Hepatocyte (in vitro differentiated cells): ENCODE measurements at regions not wholly inside any gene's neighbourhood (a gene's known extent, or its start where the extent isn't known, plus 50 kb on each side); places are given as distances from the start of the nearest gene placed in this dataset.

ENCODE experiments used
- DNase-seq: peaks from one replicate; pipeline ENCODE4 v3.0.0-alpha.2; 2016; ENCODE audit warnings: low spot score
- H2AFZ ChIP-seq: fragments of 200-600 bp; sonication (generic); 2 replicates; pipeline ENCODE4 v1.6.0; 2016; ENCODE audit warnings: antibody characterized with exemption, mild to moderate bottlenecking
- H3K27ac ChIP-seq: fragments of 200-600 bp; sonication (generic); 2 replicates; pipeline ENCODE4 v1.5.1; 2016; ENCODE audit warnings: mild to moderate bottlenecking
- H3K27me3 ChIP-seq: fragments of 200-600 bp; sonication (generic); 2 replicates; pipeline ENCODE4 v1.6.1; 2016
- H3K36me3 ChIP-seq: fragments of 200-600 bp; sonication (generic); replicated peaks from 2 replicates; pipeline ENCODE4 v1.5.1; 2016; ENCODE audit warnings: low read depth; ENCODE audit not compliant: insufficient read depth
- H3K4me1 ChIP-seq: fragments of 200-600 bp; sonication (generic); 2 replicates; pipeline ENCODE4 v1.5.1; 2016; ENCODE audit warnings: mild to moderate bottlenecking, moderate library complexity; ENCODE audit not compliant: insufficient read depth
- H3K4me2 ChIP-seq: fragments of 200-600 bp; sonication (generic); 2 replicates; pipeline ENCODE4 v1.6.0; 2016
- H3K4me3 ChIP-seq: fragments of 200-600 bp; sonication (generic); 2 replicates; pipeline ENCODE4 v1.5.1; 2016; ENCODE audit warnings: mild to moderate bottlenecking
- H3K79me2 ChIP-seq: fragments of 200-600 bp; sonication (generic); 2 replicates; pipeline ENCODE4 v1.6.0; 2017; ENCODE audit warnings: mild to moderate bottlenecking
- H3K9me2 ChIP-seq: fragments of 200-600 bp; sonication (generic); replicated peaks from 2 replicates; pipeline ENCODE4 v1.6.0; 2017; ENCODE audit warnings: mild to moderate bottlenecking; ENCODE audit not compliant: insufficient read depth
- H3K9me3 ChIP-seq: fragments of 200-600 bp; sonication (generic); 2 replicates; pipeline ENCODE4 v1.5.1; 2016; ENCODE audit warnings: low read depth, mild to moderate bottlenecking
- H4K20me1 ChIP-seq: fragments of 200-600 bp; sonication (generic); 2 replicates; pipeline ENCODE4 v1.6.0; 2016; ENCODE audit warnings: mild to moderate bottlenecking; ENCODE audit not compliant: insufficient read depth, poor library complexity, severe bottlenecking
- EZH2 ChIP-seq: fragments of 200-600 bp; sonication (generic); IDR thresholded peaks from 2 replicates; pipeline ENCODE4 v1.6.1; 2016; ENCODE audit warnings: antibody characterized with exemption, mild to moderate bottlenecking, borderline replicate concordance
- EZH2phosphoT487 ChIP-seq: fragments of 200-600 bp; sonication (generic); IDR thresholded peaks from one replicate; pipeline ENCODE4 v1.6.1; 2018; ENCODE audit warnings: antibody characterized with exemption, mild to moderate bottlenecking, low read depth, moderate library complexity; ENCODE audit not compliant: unreplicated experiment, severe bottlenecking
- WGBS: methylation state at CpG from one replicate; pipeline ENCODE4 v1.1.6; 2016; ENCODE audit warnings: low lambda C conversion rate; ENCODE audit errors: missing lambda C conversion rate; 5-methylcytosine and 5-hydroxymethylcytosine counted together
- TF ChIP-seq, protein P1 (sequence below): fragments of 200-600 bp; sonication (generic); IDR thresholded peaks from 2 replicates; pipeline ENCODE4 v1.5.1; 2016; ENCODE audit warnings: antibody characterized with exemption, mild to moderate bottlenecking; ENCODE audit not compliant: poor library complexity

- H3K36me3 ChIP-seq = no peaks in the 10 kb centered on the region
- H3K79me2 ChIP-seq = no peaks in the 10 kb centered on the region
- H3K4me2 ChIP-seq = no peak overlapping the region
- WGBS = 74% methylated on average over 3 of the region's 3 CpGs
- H3K27ac ChIP-seq = no peak overlapping the region
- no peak overlapping the region for H3K4me3 ChIP-seq
- no peaks in the 10 kb centered on the region for H3K9me3 ChIP-seq
- no peaks in the 10 kb centered on the region for H3K4me1 ChIP-seq
- H2AFZ ChIP-seq = no peak overlapping the region
- H4K20me1 ChIP-seq = no peaks in the 10 kb centered on the region
- DNase-seq = no peak
- TF ChIP-seq EZH2phosphoT487 (no peak), EZH2 (no peak)
- TF ChIP-seq, protein P1, sequence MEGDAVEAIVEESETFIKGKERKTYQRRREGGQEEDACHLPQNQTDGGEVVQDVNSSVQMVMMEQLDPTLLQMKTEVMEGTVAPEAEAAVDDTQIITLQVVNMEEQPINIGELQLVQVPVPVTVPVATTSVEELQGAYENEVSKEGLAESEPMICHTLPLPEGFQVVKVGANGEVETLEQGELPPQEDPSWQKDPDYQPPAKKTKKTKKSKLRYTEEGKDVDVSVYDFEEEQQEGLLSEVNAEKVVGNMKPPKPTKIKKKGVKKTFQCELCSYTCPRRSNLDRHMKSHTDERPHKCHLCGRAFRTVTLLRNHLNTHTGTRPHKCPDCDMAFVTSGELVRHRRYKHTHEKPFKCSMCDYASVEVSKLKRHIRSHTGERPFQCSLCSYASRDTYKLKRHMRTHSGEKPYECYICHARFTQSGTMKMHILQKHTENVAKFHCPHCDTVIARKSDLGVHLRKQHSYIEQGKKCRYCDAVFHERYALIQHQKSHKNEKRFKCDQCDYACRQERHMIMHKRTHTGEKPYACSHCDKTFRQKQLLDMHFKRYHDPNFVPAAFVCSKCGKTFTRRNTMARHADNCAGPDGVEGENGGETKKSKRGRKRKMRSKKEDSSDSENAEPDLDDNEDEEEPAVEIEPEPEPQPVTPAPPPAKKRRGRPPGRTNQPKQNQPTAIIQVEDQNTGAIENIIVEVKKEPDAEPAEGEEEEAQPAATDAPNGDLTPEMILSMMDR = no peak
- no peaks in the 10 kb centered on the region for H3K27me3 ChIP-seq
- H3K9me2 ChIP-seq = no peaks in the 10 kb centered on the region
Measured at GRCh38 chr3:191963182-191963581, 502.2 kb downstream of the PYDC2 start.

DNA sequence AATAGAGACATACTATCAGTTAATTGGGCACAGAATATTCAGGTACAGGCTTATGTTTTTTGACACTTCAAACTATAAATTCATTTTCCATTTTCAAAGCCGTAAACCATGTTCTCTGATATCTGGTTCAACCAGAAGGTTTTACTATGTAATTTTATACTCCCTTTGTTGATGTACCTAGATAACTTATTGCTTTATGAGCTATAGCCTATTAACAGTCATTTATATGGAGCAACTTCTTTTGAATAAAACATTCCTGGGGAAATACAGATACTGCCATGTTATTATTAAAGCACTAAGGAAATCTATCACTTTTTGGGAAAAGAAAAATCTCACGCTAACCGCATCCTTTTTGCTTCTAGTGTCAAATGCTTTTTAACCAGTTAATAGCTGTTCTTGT, 505.6 kb downstream of the PYDC2 start:
- Histone ChIP-seq H3K79me2 (no peaks in the 10 kb centered on the region), H3K4me1 (no peaks in the 10 kb centered on the region), H2AFZ (no peak overlapping the region), H4K20me1 (no peaks in the 10 kb centered on the region), H3K4me2 (no peak overlapping the region), H3K27ac (no peak overlapping the region), H3K4me3 (no peak overlapping the region), H3K9me2 (no peaks in the 10 kb centered on the region), H3K27me3 (no peaks in the 10 kb centered on the region), H3K9me3 (no peaks in the 10 kb centered on the region), H3K36me3 (no peaks in the 10 kb centered on the region)
- TF ChIP-seq, protein P1 = no peak
- no peak for TF ChIP-seq EZH2phosphoT487
- TF ChIP-seq EZH2 = no peak
- WGBS = 68% methylated on average over 3 of the region's 3 CpGs
- no peak for DNase-seq

DNA sequence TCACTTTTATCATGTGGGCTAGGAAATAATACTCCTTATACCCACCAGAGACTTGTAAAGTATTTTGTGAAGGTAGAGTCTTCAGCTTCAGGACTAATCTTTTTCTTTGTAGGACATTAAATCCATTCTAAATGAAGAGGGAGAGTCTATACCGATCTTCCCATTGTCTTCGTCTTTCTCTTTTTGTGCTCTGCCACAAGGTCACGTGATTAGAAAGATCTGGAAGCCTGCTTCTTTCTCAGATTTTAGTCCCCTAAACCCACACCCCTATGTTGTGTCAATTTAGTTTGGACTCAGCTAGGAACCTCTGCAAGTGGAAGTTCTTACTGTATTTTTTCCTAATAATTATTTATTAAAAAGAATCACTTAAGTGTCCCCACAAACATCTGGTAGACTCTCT, 507.3 kb downstream of the PYDC2 start:
- no peak overlapping the region for H3K4me2 ChIP-seq
- no peak for DNase-seq
- H3K36me3 ChIP-seq = no peaks in the 10 kb centered on the region
- TF ChIP-seq EZH2phosphoT487 = no peak
- no peak for TF ChIP-seq EZH2
- TF ChIP-seq, protein P1 = no peak
- no peaks in the 10 kb centered on the region for H4K20me1 ChIP-seq
- H3K4me3 ChIP-seq = no peak overlapping the region
- H3K9me3 ChIP-seq = no peaks in the 10 kb centered on the region
- H3K27ac ChIP-seq = no peak overlapping the region
- H3K27me3 ChIP-seq = no peaks in the 10 kb centered on the region
- H2AFZ ChIP-seq = no peak overlapping the region
- H3K79me2 ChIP-seq = no peaks in the 10 kb centered on the region
- H3K4me1 ChIP-seq = no peaks in the 10 kb centered on the region
- WGBS = 68% methylated on average over 3 of the region's 3 CpGs
- no peaks in the 10 kb centered on the region for H3K9me2 ChIP-seq
